Caco-2 (cell line): ENCODE measurements at regions not wholly inside any gene's neighbourhood (a gene's known extent, or its start where the extent isn't known, plus 50 kb on each side); places are given as distances from the start of the nearest gene placed in this dataset.

Experiments
- BruUV-seq: library from RNA; stranded (reverse); fragments of 400-500 nt; replicated peaks from 2 replicates; lab custom pipeline; 2021; lab: Mats Ljungman, UMichigan
- CTCF ChIA-PET: fragments of 300-600 bp; sonication (Branson Sonifier 250); formaldehyde crosslinking; loops from one replicate; lab custom pipeline; 2022; ENCODE audit warnings: antibody characterized with exemption; lab: Charles Lee
- POLR2A ChIA-PET: fragments of 300-600 bp; sonication (Branson Sonifier 250); formaldehyde crosslinking; loops from one replicate; lab custom pipeline; 2022; ENCODE audit warnings: antibody characterized with exemption; lab: Charles Lee
- DNase-seq, 2 experiments: peaks; one replicate each; pipeline versions ENCODE4 v3.0.0 to v3.0.0-alpha.2; 2020 to 2022
- H3K27me3 ChIP-seq: replicated peaks from 2 replicates; pipeline ENCODE4 v1.6.0; 2011; ENCODE audit warnings: low read length; ENCODE audit not compliant: control insufficient read depth, insufficient read depth
- H3K36me3 ChIP-seq: 2 replicates; pipeline ENCODE4 v1.5.1; 2011; ENCODE audit warnings: low read length; ENCODE audit not compliant: control insufficient read depth, insufficient read depth
- H3K4me1 ChIP-seq: fragments of 250-450 bp; sonication (Bioruptor Pico); 2 replicates; pipeline ENCODE4 v1.5.1; 2020; ENCODE audit warnings: mild to moderate bottlenecking
- H3K4me3 ChIP-seq: 2 replicates; pipeline ENCODE4 v1.5.1; 2011; ENCODE audit warnings: low read depth, mild to moderate bottlenecking, control low read depth, low read length
- H3K9me3 ChIP-seq: fragments of 250-450 bp; sonication (Bioruptor Pico); 2 replicates; pipeline ENCODE4 v1.5.1; 2020; ENCODE audit warnings: mild to moderate bottlenecking, moderate library complexity
- H3K27ac Mint-ChIP-seq: one replicate; pipeline ENCODE4 v1.8.0; 2022; ENCODE audit warnings: mixed read lengths; ENCODE audit not compliant: unreplicated experiment
- H3K27me3 Mint-ChIP-seq: one replicate; pipeline ENCODE4 v1.8.0; 2022; ENCODE audit warnings: mixed read lengths; ENCODE audit not compliant: insufficient read depth, unreplicated experiment
- H3K36me3 Mint-ChIP-seq: one replicate; pipeline ENCODE4 v1.8.0; 2022; ENCODE audit warnings: mild to moderate bottlenecking, mixed read lengths; ENCODE audit not compliant: insufficient read depth, unreplicated experiment
- H3K4me1 Mint-ChIP-seq: one replicate; pipeline ENCODE4 v1.8.0; 2022; ENCODE audit warnings: low read depth, mixed read lengths; ENCODE audit not compliant: unreplicated experiment
- H3K4me3 Mint-ChIP-seq: one replicate; pipeline ENCODE4 v1.8.0; 2022; ENCODE audit warnings: mild to moderate bottlenecking, moderate library complexity, mixed read lengths; ENCODE audit not compliant: unreplicated experiment
- H3K9me3 Mint-ChIP-seq: one replicate; pipeline ENCODE4 v1.8.0; 2022; ENCODE audit warnings: mixed read lengths; ENCODE audit not compliant: unreplicated experiment
- intact Hi-C: fragments of 100-400 bp; cut with micrococcal nuclease; formaldehyde crosslinking; loops from one replicate; pipeline ENCODE4 v1.10.0; 2022; ENCODE audit not compliant: unreplicated experiment
- TF ChIP-seq, protein P1 (sequence below), 2 experiments: fragments of 200-600 bp in 1 of 2; IDR thresholded peaks; 1 replicate in 1 of 2; 2 replicates in 1 of 2; pipeline versions ENCODE4 v1.5.1 to v1.8.0; 2011 to 2022; ENCODE audit warnings: antibody characterized with exemption in 1 of 2, control low read depth in 1 of 2, inconsistent platforms in 1 of 2, low read depth in 1 of 2, low read length in 1 of 2, mild to moderate bottlenecking in 1 of 2, moderate library complexity in 1 of 2; ENCODE audit not compliant: insufficient read depth in 1 of 2, severe bottlenecking in 1 of 2, unreplicated experiment in 1 of 2

DNA sequence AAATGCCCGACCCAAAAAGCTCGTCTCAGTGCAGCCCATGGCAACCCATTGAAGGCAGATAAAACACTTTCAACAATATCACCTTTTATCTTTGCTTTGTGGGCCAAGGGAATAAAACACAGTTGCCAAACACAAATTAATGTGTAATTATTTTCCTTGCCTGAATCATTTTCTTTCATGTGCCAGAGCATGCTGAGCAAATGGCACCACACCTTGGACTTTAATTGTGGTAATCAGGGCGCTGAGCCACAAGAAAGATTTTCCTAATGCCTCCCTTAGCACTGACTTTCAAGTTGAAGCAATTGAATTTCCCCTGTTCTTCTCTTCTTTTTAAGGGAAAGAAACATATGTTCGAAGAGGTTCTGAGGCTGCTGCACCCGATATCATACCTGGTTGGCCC, 297.1 kb upstream of the MSX2 start:
- H3K9me3 Mint-ChIP-seq, result no peaks in the 10 kb centered on the region
- no peaks in the 10 kb centered on the region for H3K27me3 ChIP-seq
- H3K27me3 Mint-ChIP-seq, result no peaks in the 10 kb centered on the region
- no TSS peak for BruUV-seq
- no peak for DNase-seq
- H3K27ac Mint-ChIP-seq, result no peak overlapping the region
- peaks cover 17% of the 10 kb centered on the region for H3K4me1 Mint-ChIP-seq
- TF ChIP-seq, protein P1, sequence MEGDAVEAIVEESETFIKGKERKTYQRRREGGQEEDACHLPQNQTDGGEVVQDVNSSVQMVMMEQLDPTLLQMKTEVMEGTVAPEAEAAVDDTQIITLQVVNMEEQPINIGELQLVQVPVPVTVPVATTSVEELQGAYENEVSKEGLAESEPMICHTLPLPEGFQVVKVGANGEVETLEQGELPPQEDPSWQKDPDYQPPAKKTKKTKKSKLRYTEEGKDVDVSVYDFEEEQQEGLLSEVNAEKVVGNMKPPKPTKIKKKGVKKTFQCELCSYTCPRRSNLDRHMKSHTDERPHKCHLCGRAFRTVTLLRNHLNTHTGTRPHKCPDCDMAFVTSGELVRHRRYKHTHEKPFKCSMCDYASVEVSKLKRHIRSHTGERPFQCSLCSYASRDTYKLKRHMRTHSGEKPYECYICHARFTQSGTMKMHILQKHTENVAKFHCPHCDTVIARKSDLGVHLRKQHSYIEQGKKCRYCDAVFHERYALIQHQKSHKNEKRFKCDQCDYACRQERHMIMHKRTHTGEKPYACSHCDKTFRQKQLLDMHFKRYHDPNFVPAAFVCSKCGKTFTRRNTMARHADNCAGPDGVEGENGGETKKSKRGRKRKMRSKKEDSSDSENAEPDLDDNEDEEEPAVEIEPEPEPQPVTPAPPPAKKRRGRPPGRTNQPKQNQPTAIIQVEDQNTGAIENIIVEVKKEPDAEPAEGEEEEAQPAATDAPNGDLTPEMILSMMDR (IDR thresholded peaks at IDR 0.05; ENCODE audit: insufficient read depth in 1 of 2, low read depth in 1 of 2, low read length in 1 of 2, severe bottlenecking in 1 of 2, unreplicated experiment in 1 of 2), result no peak
- POLR2A ChIA-PET, result no interaction called here
- intact Hi-C loops, result loop anchor here (5.0 kb wide), 1 partner anchor 655 kb away; no protein-coding TSS in a partner anchor
- H3K4me3 Mint-ChIP-seq, result no peak overlapping the region
- no peaks in the 10 kb centered on the region for H3K9me3 ChIP-seq
- H3K4me3 ChIP-seq, result no peak overlapping the region
- peaks cover 19% of the 10 kb centered on the region; the same call in 1 of the 2 replicates for H3K4me1 ChIP-seq
- no peaks in the 10 kb centered on the region for H3K36me3 Mint-ChIP-seq
- CTCF ChIA-PET, result interaction anchor here (1.9 kb wide), 1 partner anchor 8 kb away, joined by 6 read pairs; no protein-coding TSS in a partner anchor
- H3K36me3 ChIP-seq, result no peaks in the 10 kb centered on the region

DNA sequence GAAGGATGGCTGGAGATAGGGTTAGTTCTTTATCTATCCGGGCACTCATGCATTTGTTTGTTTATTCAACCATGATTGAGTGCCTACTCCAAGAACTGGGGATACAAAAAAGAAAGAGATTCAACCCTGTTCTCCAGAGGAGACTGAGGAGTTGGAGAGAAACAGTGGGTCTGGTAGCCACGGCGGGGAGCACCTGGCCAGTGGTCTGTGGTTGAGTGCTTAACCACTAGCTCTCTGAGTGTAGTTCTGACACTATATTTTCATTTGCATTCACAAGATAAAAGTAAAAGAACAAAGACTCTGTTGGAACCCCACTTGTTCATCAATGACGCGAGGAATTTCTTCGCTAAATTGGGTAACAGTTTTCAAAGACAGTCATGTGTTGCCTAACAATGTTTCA, 295.5 kb upstream of the MSX2 start:
- CTCF ChIA-PET, result interaction anchor here (1.9 kb wide), 1 partner anchor 9 kb away, joined by 6 read pairs; no protein-coding TSS in a partner anchor
- Histone ChIP-seq H3K36me3 (no peaks in the 10 kb centered on the region), H3K4me3 (no peak overlapping the region), H3K9me3 (no peaks in the 10 kb centered on the region), H3K27me3 (no peaks in the 10 kb centered on the region), H3K4me1 (peaks cover 19% of the 10 kb centered on the region; the same call in 1 of the 2 replicates)
- Mint-ChIP-seq H3K27ac (no peak overlapping the region), H3K9me3 (no peaks in the 10 kb centered on the region), H3K27me3 (no peaks in the 10 kb centered on the region), H3K4me3 (no peak overlapping the region), H3K36me3 (no peaks in the 10 kb centered on the region), H3K4me1 (peaks cover 17% of the 10 kb centered on the region)
- no TSS peak for BruUV-seq
- DNase-seq, result no peak
- intact Hi-C loops, result loop anchor here (5.0 kb wide), 1 partner anchor 653 kb away; no protein-coding TSS in a partner anchor
- TF ChIP-seq, protein P1 (IDR thresholded peaks at IDR 0.05; ENCODE audit: insufficient read depth in 1 of 2, low read depth in 1 of 2, low read length in 1 of 2, severe bottlenecking in 1 of 2, unreplicated experiment in 1 of 2), result no peak
- POLR2A ChIA-PET, result no interaction called here

DNA sequence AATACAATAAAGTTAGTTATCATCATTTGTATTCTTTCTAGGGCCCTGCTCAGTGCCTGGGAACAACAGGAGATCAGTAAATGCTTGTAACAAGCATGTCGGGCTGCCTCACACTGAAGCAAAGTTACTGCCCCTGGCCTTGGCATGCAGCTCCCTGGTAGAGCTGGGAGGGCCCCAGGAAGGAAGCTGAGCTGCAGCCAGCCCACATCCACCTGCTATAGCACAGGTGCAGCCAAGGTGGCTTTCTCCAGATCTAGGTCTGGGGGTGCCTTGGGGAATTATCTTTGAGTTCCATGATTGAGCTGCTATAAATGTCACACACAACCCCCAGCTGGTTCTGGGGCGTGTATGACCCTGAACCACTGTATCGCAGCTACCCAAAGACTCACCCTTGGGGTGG, 293.4 kb upstream of the MSX2 start:
- Mint-ChIP-seq H3K4me1 (peaks cover 12% of the 10 kb centered on the region), H3K36me3 (no peaks in the 10 kb centered on the region), H3K27me3 (no peaks in the 10 kb centered on the region), H3K9me3 (no peaks in the 10 kb centered on the region), H3K4me3 (no peak overlapping the region), H3K27ac (no peak overlapping the region)
- no TSS peak for BruUV-seq
- TF ChIP-seq, protein P1 (IDR thresholded peaks at IDR 0.05; ENCODE audit: insufficient read depth in 1 of 2, low read depth in 1 of 2, low read length in 1 of 2, severe bottlenecking in 1 of 2, unreplicated experiment in 1 of 2), result no peak
- H3K27me3 ChIP-seq, result no peaks in the 10 kb centered on the region
- H3K4me3 ChIP-seq, result no peak overlapping the region
- POLR2A ChIA-PET, result no interaction called here
- H3K9me3 ChIP-seq, result no peaks in the 10 kb centered on the region
- no peaks in the 10 kb centered on the region for H3K36me3 ChIP-seq
- CTCF ChIA-PET, result interaction anchor here (1.2 kb wide), 1 partner anchor 11 kb away, joined by 4 read pairs; no protein-coding TSS in a partner anchor
- H3K4me1 ChIP-seq, result peaks cover 6% of the 10 kb centered on the region; the same call in 1 of the 2 replicates
- intact Hi-C loops, result no loop called here
- DNase-seq, result no peak
